Fibroblast of lung (primary cell): ENCODE measurements at regions not wholly inside any gene's neighbourhood (a gene's known extent, or its start where the extent isn't known, plus 50 kb on each side); places are given as distances from the start of the nearest gene placed in this dataset.

Experiments
- DNase-seq, 2 donors: peaks; one replicate each; pipeline versions ENCODE4 v3.0.0 to v3.0.0-alpha.2; 2010; ENCODE audit warnings: low read depth in 2 of 2
- H2AFZ ChIP-seq: 2 replicates; pipeline ENCODE4 v1.5.1; 2012; ENCODE audit warnings: low read length, control low read depth, inconsistent platforms
- H3K27ac ChIP-seq: 2 replicates; pipeline ENCODE4 v1.5.1; 2011; ENCODE audit warnings: low read length, control low read depth; ENCODE audit not compliant: insufficient read depth
- H3K27me3 ChIP-seq: 2 replicates; pipeline ENCODE4 v1.5.1; 2011; ENCODE audit warnings: mild to moderate bottlenecking, low read length; ENCODE audit not compliant: control insufficient read depth, insufficient read depth
- H3K36me3 ChIP-seq: 2 replicates; pipeline ENCODE4 v1.5.1; 2011; ENCODE audit warnings: low read length; ENCODE audit not compliant: control insufficient read depth, insufficient read depth
- H3K4me1 ChIP-seq: 2 replicates; pipeline ENCODE4 v1.5.1; 2011; ENCODE audit warnings: low read length; ENCODE audit not compliant: control insufficient read depth, insufficient read depth; ENCODE audit errors: extremely low read depth
- H3K4me2 ChIP-seq: 2 replicates; pipeline ENCODE4 v1.5.1; 2011; ENCODE audit warnings: low read length, control low read depth; ENCODE audit not compliant: insufficient read depth; ENCODE audit errors: extremely low read depth
- H3K4me3 ChIP-seq, 4 experiments: fragments of 200-600 bp in 1 of 4; sonication (generic) in 1 of 4; replicated peaks in 1 of 4; 2 replicates each; pipeline ENCODE4 v1.5.1; 2011 to 2016; ENCODE audit warnings: low read length in 4 of 4, low read depth in 3 of 4, mild to moderate bottlenecking in 3 of 4, control low read depth in 2 of 4, inconsistent platforms in 1 of 4, mixed read lengths in 1 of 4; ENCODE audit not compliant: insufficient read depth in 1 of 4; ENCODE audit errors: control extremely low read depth in 1 of 4
- H3K79me2 ChIP-seq: 2 replicates; pipeline ENCODE4 v1.5.1; 2012; ENCODE audit warnings: mild to moderate bottlenecking, low read length, inconsistent platforms; ENCODE audit not compliant: control insufficient read depth, insufficient read depth
- H3K9ac ChIP-seq: 2 replicates; pipeline ENCODE4 v1.5.1; 2011; ENCODE audit warnings: mild to moderate bottlenecking, low read length, control low read depth; ENCODE audit not compliant: insufficient read depth
- H3K9me3 ChIP-seq: 2 replicates; pipeline ENCODE4 v1.5.1; 2012; ENCODE audit warnings: low read depth, low read length; ENCODE audit not compliant: control insufficient read depth, insufficient read depth
- H4K20me1 ChIP-seq: 2 replicates; pipeline ENCODE4 v1.5.1; 2011; ENCODE audit warnings: low read length; ENCODE audit not compliant: control insufficient read depth, insufficient read depth; ENCODE audit errors: extremely low read depth
- EZH2 ChIP-seq: IDR thresholded peaks from 2 replicates; pipeline ENCODE4 v1.5.1; 2012; ENCODE audit warnings: low read length, control low read depth, mild to moderate bottlenecking; ENCODE audit errors: missing control alignments
- TF ChIP-seq, protein P1 (sequence below), 2 donors: IDR thresholded peaks in 1 of 2; conservative IDR thresholded peaks in 1 of 2; 1 replicate in 1 of 2; 2 replicates in 1 of 2; pipeline ENCODE4 v1.5.1; 2011 to 2012; ENCODE audit warnings: low read length in 2 of 2, control low read depth in 1 of 2, inconsistent platforms in 1 of 2, low read depth in 1 of 2, mild to moderate bottlenecking in 1 of 2

DNA sequence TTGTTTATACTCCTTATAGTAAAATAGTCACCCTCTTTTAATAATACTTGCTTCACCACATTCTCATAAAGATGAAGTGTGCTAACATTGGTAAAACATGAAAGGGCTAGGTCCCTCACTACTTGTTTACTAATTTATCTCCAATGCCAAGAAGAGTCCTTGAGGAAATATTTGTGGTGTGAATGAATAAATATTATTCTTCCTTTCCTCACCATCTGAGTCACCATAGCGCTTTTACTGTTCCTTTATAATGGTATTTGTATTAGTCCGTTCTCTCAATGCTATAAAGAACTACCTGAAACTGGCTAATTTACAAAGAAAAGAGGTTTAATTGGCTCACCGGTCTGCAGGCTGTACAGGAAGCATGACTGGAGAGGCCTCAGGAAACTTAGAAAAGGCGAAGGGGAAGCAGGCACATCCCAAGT lies 222.8 kb upstream of the ZRANB2 start:
- Histone ChIP-seq H3K4me3 (no peak overlapping the region), H3K79me2 (no peaks in the 10 kb centered on the region), H3K27ac (no peak overlapping the region), H2AFZ (no peak overlapping the region), H3K36me3 (no peaks in the 10 kb centered on the region), H4K20me1 (no peaks in the 10 kb centered on the region), H3K9me3 (no peaks in the 10 kb centered on the region), H3K4me2 (no peak overlapping the region), H3K4me1 (no peaks in the 10 kb centered on the region), H3K9ac (no peak overlapping the region), H3K27me3 (no peaks in the 10 kb centered on the region)
- TF ChIP-seq EZH2: no peak
- TF ChIP-seq, protein P1, sequence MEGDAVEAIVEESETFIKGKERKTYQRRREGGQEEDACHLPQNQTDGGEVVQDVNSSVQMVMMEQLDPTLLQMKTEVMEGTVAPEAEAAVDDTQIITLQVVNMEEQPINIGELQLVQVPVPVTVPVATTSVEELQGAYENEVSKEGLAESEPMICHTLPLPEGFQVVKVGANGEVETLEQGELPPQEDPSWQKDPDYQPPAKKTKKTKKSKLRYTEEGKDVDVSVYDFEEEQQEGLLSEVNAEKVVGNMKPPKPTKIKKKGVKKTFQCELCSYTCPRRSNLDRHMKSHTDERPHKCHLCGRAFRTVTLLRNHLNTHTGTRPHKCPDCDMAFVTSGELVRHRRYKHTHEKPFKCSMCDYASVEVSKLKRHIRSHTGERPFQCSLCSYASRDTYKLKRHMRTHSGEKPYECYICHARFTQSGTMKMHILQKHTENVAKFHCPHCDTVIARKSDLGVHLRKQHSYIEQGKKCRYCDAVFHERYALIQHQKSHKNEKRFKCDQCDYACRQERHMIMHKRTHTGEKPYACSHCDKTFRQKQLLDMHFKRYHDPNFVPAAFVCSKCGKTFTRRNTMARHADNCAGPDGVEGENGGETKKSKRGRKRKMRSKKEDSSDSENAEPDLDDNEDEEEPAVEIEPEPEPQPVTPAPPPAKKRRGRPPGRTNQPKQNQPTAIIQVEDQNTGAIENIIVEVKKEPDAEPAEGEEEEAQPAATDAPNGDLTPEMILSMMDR (conservative IDR thresholded peaks at IDR 0.05 in 1 of 2, IDR thresholded peaks at IDR 0.05 in 1 of 2; ENCODE audit: low read depth in 1 of 2, low read length in 2 of 2): no peak
- peak in 1 of 2 donors; percentile 27 for DNase-seq

DNA sequence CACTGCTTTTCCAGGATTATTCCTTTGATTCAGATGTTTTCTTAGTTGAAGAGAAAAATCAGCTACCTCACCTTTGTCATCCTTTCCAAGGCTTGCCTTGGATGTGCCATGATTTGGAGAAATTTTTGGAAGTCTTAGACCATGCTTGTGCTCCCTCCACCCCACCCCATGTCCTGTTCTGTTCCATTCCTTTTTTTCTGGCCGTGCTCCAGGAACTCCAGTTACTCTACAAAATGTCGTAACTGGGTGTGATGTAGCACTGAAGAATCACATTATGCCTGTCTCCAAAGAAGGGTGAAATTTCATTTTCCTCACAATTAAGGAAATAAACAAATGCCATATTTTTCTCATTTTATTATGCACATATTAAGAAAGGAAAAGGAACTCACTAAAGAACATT lies 217.8 kb upstream of the ZRANB2 start:
- no peak overlapping the region for H3K4me2 ChIP-seq
- no peaks in the 10 kb centered on the region for H4K20me1 ChIP-seq
- TF ChIP-seq, protein P1 (conservative IDR thresholded peaks at IDR 0.05 in 1 of 2, IDR thresholded peaks at IDR 0.05 in 1 of 2; ENCODE audit: low read depth in 1 of 2, low read length in 2 of 2): no peak
- no peak for TF ChIP-seq EZH2
- no peak overlapping the region for H2AFZ ChIP-seq
- no peak overlapping the region for H3K4me3 ChIP-seq
- DNase-seq: peak in 1 of 2 donors; percentile 36
- no peaks in the 10 kb centered on the region for H3K9me3 ChIP-seq
- H3K27me3 ChIP-seq: no peaks in the 10 kb centered on the region
- no peaks in the 10 kb centered on the region for H3K36me3 ChIP-seq
- no peaks in the 10 kb centered on the region for H3K79me2 ChIP-seq
- H3K9ac ChIP-seq: no peak overlapping the region
- H3K27ac ChIP-seq: no peak overlapping the region
- no peaks in the 10 kb centered on the region for H3K4me1 ChIP-seq

DNA sequence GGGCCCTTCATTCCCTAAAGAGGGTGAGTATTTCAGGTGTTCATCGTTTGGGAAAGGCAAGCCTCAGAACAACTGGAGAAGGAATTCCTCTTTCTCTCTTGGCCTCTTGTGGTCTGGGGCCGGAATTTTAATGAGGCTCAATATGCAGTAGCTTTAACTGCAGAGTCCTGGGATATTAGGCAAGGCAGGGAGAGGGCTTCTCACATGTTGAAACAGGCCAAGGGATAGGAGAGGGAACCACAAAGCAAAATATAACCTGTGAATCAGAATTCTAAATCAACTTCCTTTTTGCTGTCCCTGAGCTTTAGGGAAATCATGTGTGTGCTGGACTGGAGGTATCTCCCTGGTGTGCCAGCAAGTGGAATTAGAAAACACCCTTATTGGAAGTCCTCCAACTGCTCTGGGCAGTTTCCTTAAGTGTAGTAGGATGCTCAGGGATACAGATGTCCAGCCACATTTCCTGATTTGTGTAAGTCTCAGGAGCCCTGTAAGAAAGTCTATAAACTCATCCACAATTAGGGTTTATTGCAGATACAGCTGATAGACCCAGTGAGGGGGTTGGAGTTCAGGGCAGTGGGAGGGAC lies 215.8 kb upstream of the ZRANB2 start:
- Histone ChIP-seq H3K4me1 (no peaks in the 10 kb centered on the region), H3K9ac (no peak overlapping the region), H3K4me3 (no peak overlapping the region), H3K79me2 (no peaks in the 10 kb centered on the region), H3K4me2 (no peak overlapping the region), H3K9me3 (no peaks in the 10 kb centered on the region), H2AFZ (no peak overlapping the region), H3K36me3 (no peaks in the 10 kb centered on the region), H4K20me1 (no peaks in the 10 kb centered on the region), H3K27me3 (no peaks in the 10 kb centered on the region), H3K27ac (no peak overlapping the region)
- DNase-seq: peak; percentile 8 to 12
- TF ChIP-seq, protein P1 (conservative IDR thresholded peaks at IDR 0.05 in 1 of 2, IDR thresholded peaks at IDR 0.05 in 1 of 2; ENCODE audit: low read depth in 1 of 2, low read length in 2 of 2): no peak
- TF ChIP-seq EZH2: no peak
